WERI-Rb-1 (cell line): ENCODE measurements at regions not wholly inside any gene's neighbourhood (a gene's known extent, or its start where the extent isn't known, plus 50 kb on each side); places are given as distances from the start of the nearest gene placed in this dataset.
A peak's percentile ranks its signal among the peaks of the same experiment; 100 is the strongest.

Experiments
- DNase-seq: peaks from one replicate; pipeline ENCODE4 v3.0.0-alpha.2; 2020
- H3K27ac ChIP-seq: fragments of 250-450 bp; sonication (Bioruptor Pico); 2 replicates; pipeline ENCODE4 v1.5.1; 2020; ENCODE audit warnings: mild to moderate bottlenecking, moderate library complexity
- H3K27me3 ChIP-seq: fragments of 250-450 bp; sonication (Bioruptor Pico); 2 replicates; pipeline ENCODE4 v1.5.1; 2021; ENCODE audit warnings: mild to moderate bottlenecking, low read depth, moderate library complexity; ENCODE audit not compliant: insufficient read depth, severe bottlenecking
- H3K36me3 ChIP-seq: fragments of 250-450 bp; sonication (Bioruptor Pico); 2 replicates; pipeline ENCODE4 v1.5.1; 2020; ENCODE audit warnings: mild to moderate bottlenecking, moderate library complexity
- H3K4me3 ChIP-seq: 2 replicates; pipeline ENCODE4 v1.5.1; 2011; ENCODE audit warnings: low read depth, mild to moderate bottlenecking, control low read depth, low read length
- H3K9me3 ChIP-seq: fragments of 250-450 bp; sonication (Bioruptor Pico); 2 replicates; pipeline ENCODE4 v1.5.1; 2021; ENCODE audit warnings: mild to moderate bottlenecking, moderate library complexity; ENCODE audit not compliant: severe bottlenecking
- TF ChIP-seq, protein P1 (sequence below): IDR thresholded peaks from 2 replicates; pipeline ENCODE4 v1.5.1; 2011; ENCODE audit warnings: low read depth, mild to moderate bottlenecking, control low read depth, inconsistent platforms, low read length

DNA sequence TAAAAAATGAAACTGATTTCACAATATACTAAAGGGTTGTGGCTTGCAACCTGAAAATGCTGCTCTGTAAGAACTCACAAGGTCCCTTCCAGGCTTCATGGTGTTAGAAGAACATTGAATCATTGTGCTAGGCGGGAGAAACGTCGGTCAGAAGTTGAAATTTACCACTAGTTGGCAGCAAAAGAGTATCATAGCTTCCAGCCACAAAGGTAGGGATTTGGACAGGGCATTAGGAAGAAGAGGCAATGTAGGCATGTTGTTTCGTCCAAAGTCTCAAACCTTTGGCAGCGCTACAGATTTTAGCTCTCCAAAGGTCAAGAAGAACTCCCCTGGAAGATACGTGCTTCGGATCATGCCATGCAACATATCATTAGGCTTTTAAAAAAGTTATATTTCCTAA lies 62.5 kb upstream of the ZP4 start:
- TF ChIP-seq, protein P1, sequence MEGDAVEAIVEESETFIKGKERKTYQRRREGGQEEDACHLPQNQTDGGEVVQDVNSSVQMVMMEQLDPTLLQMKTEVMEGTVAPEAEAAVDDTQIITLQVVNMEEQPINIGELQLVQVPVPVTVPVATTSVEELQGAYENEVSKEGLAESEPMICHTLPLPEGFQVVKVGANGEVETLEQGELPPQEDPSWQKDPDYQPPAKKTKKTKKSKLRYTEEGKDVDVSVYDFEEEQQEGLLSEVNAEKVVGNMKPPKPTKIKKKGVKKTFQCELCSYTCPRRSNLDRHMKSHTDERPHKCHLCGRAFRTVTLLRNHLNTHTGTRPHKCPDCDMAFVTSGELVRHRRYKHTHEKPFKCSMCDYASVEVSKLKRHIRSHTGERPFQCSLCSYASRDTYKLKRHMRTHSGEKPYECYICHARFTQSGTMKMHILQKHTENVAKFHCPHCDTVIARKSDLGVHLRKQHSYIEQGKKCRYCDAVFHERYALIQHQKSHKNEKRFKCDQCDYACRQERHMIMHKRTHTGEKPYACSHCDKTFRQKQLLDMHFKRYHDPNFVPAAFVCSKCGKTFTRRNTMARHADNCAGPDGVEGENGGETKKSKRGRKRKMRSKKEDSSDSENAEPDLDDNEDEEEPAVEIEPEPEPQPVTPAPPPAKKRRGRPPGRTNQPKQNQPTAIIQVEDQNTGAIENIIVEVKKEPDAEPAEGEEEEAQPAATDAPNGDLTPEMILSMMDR = peak; percentile 45
- Histone ChIP-seq H3K9me3 (no peaks in the 10 kb centered on the region), H3K27me3 (no peaks in the 10 kb centered on the region), H3K36me3 (no peaks in the 10 kb centered on the region), H3K27ac (no peak overlapping the region), H3K4me3 (no peak overlapping the region)
- no peak for DNase-seq
